ENCODE measurements at regions not wholly inside any gene's neighbourhood (a gene's known extent, or its start where the extent isn't known, plus 50 kb on each side); places are given as distances from the start of the nearest gene placed in this dataset.

DNA sequence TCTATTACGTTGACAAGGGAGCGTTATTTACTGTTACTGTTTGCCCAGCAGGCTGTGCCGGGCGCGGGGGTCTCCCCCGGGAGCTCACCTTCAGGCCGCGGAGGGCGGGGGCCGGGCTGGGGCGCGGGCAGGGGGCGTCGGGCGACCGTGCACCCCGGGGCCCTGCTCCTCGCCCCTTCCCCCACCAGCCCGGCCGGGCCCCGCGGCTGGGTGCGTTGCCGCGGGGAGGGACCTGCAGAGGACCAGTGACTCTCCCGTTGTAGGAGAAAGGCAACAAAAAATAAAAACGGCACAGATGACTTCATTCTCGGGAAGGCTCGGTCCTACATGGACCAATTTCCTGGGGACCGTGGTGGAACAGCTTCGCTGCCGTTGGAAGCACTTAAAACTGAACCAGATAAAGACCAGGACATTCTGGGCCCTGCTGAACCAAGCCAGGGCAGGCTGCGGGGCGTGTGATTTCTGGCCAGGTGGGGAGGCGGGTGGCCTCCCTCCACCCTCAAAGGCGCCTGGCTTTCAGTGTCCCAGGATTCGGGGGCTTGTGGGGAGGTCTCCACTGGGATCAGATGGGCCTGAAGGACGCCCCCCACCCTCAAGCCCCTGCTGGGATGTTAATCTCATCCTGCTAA is 57.4 kb downstream of the IGLL1 start:
- DNase-seq = no peak

DNA sequence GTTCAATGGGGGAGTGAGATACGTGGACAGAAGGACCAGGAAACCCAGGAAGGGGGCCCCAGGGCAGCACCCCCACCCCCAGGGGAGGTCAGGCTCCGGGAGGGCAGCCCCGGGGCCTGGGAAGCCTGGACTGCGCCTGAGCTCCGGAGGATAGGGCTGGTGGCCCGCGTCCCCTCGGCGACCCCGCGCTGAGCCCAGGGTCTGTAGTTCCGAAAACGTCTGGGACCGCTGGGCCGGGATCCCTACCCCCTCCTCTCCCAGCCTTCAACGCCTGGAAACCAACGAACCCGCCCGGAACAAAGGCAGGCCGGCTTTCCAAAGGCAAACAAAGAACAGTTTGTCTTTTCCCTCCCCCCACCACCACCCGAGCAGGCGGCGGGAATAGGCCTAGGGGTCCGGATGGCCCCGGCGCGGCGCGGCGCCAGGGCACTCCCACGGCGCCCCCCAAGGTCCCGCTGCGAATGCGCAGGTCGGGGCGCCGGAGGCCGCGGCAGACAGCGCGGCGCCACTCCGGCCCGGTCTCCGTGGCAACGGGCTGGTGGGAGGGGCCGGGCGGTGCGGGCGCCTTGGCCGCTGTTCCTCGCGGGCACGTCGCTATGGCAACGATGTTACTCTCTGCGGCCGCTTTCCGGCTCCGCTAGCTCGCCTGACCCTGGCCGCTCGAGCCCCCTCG is 58.5 kb downstream of the IGLL1 start:
- DNase-seq = peak; percentile 43

DNA sequence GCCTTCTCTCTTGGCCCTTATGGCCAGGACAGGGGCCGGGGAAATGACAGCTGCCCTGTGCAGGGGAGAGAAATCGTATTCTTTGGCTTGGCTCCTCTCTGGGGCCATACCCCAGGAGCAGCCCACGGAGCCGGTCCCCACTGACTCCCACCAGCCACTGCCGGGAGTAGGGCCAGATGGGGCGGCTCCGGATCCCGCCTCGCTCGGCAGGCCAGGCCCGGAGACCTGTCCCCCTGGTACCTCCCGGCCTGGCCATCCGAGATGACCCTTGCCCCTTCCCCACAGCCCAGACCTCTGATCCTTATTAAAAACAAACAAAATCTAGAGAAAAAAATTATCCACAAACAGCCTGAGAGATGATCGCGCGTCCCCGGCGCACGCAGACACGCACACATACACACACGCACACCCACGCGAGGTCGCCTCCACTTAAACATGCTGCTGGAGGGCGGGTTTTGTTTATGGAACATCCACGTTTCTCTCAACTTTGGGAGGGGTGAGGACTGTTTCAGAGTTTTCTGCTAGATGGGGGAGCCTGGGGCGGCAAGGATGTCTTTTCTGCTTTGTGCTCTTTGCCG is 59.1 kb downstream of the IGLL1 start:
- DNase-seq = no peak

DNA sequence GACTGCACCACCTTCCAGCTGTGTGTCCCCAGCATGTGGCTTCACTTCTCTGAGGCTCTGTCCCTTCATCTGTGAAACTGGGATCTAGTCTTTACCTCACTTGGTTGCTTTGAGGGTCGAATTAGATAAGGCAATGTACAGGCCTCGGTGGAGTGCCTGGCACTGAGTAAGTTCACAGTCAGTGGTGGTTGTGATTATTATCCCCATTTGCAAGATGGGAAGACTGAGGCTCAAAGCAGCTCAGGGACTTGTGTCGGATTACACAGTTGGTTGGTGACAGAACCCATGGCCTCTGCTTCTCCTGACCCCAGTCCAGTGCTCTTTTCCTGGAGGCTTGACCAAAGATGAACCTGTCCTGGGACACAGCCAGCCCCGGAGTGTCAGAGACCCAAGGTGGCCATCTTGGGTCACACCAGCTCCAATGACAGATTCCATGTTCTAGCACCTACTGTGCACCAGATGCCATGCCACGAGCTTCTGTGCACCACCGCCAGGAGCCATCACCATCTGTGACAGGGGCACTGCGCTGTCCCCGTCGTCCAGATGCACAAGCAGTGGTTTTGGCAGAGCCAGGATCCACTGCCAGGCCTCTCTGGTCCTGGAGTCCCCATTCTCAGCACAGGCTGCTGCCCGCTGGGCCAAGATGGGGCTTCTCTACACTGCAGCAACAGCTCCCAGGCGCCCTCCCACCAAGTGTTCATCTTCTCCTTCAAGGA is 60.5 kb downstream of the IGLL1 start:
- DNase-seq = no peak

DNA sequence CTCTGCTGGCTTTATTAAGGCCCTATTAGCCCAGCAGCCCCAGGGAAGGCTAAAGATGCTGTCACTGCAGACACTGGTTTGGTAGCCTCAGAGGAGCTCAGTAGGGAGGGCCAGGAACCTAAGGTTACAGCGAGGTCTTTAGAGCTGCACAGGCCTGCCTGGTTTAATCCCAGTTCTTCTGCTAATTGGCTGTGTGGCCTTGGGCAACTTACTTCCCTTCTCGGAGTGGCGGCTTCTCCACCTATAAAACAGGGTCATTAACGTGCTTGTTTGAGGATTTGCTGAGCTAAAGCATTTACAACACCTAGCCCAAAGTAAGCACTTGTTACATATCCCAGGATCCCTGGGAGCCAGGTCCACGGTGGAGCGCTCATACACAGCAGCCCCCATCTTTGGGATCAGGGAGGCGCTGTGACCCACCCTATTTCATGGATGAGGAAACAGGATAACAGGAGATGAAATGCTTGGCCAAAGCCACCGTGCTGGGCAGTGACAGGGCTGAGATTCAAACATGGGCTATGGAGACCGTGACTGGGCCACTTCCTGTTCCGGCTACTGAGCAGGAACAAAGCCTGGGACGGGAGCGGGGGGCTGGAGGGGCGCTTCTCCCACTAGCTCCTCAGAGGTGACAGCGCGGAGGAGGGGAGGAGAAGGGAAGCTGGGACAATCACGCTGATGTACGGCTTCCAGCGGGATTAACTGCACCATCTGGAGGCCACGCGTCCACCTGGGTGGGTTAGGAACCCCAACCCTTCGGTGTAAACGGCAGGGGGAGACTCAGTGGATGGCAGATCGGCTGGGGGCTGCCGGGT is 61.5 kb downstream of the IGLL1 start:
- DNase-seq = no peak

DNA sequence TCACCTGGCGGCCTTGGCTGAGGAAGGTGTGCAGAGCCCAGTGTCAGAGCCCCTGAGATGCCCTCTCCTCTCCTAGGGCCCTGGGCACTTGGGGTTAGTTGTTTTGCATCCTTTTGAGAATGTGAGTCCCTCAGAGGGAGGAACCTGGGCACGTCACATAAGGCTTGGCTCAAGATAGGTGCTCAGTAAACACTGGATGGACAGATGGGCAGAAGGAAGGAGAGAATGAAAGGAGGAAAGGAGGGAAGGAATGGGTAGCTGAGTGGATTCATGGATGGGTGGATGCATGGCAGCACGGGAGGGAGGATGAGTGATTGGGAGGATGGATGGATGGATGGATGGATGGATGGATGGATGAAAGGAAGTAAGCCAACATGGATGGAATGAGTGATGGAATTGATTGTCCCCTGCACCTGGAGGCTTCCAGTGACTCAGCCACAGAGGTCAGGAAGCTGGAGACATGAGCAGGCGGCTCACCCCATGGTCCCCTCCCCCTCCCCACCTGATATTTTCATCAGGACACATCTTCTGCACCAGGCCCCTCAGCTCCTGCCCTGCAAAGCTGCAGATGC is 62.2 kb downstream of the IGLL1 start:
- no peak for DNase-seq

DNA sequence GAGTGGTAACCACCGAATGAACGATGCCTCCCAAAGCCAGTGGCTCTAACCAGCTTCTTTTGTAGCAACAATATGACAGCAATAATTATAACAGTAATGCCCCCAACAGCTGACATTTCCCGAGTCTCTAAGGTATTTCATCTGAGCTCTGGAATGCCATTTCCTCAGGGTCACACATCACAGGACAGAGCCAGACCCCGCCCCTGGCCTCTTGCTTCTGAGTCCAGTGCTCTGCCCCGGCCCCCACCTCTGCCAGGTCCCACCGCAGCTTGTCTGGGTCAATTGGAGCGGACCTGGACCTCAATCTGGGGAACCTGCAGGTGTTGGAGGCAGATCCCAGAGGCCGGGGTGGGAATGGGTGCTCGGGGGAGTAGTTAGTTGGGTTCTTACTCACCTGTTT is 63.8 kb downstream of the IGLL1 start:
- no peak for DNase-seq

DNA sequence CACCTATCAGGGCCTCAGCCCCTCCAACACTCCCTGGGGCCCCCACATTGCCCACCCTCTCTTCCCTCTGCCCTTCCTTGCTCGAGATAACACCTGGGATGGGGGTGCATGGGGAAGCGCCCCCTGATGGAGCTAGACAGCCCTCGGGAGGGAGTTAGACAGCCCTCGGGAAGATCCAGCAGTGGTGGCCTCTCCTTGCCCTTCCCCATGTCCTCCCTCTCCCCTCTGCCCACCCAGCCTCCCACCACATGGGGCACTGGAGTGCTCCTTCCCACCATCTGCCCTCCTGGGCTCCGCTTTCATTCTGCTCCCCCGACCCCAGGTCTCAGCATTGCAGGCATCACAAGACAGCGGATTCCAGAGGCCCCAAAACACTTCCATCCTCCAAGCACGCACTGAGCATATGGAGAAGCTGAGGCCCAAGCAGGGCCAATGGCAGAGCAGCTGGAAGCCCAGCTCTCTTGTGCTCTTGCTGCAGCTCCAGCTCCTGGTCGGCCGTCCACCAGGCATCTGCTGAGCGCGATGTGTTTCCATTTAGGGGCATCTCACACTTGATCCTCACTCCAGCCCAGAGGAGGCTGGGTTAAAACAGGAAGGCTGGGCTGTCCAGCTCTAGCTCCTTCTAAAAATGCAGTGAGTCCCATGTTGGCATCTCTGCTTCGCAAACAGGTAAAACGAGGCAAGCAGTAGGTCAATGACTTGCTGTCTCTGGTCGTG is 65.6 kb downstream of the IGLL1 start:
- no peak for DNase-seq

DNA sequence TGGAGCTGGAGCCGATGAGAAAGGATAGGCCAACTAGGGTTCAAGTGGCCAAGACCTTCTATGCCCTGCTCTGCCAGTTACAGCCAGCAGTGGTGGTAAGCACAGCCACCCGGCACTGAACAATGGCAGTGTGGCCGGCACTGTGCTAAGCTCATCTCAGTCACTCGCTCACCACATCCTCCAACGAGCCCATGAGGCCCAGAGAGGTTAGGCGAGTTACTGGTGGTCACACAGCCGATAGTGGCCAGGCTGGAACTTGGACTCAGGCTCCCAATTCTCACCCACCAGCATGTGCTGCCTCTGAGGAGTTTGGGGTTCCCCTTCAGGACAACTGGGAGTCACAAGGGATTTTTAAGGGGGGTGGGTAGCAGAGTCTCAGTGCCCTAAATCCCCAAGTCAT is 66.4 kb downstream of the IGLL1 start:
- DNase-seq = no peak

DNA sequence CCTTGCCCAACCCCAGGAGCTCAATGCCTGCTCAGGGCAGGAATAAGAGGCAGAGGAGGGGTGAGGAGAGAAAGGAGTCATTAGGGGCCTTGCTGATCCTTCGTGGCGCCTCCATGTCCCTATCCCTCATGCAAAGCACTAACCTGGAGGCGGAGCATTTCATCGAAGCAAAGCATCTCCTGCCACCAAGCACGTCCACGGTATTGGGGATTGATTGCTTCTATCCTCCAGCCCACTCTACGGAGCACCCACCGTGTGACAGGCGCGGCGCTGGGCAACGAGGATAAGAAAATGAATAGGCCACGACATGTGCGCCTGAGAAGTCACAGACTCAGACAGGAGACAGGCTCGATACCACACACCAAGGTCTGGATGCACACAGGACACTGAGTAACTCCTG is 67.0 kb downstream of the IGLL1 start:
- DNase-seq = no peak

DNA sequence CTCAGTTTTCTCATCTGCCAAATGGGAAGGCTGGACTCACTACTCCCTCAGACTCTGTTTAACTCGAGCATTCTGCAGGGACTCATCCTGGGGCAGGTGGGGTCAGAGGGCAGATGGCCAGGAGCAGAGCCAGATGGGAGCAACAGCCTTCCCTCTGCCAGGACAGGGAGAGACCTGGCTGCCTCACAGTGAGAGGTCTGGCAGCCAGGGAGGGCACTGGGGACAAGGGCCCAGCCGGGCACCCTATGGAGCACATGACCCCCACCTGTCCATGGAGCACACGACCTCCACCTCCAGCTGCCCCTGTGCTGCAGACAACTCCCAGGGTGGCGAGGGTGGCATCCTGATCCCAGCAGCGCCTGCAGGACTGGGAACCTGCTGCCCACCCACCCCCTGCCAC is 67.4 kb downstream of the IGLL1 start:
- no peak for DNase-seq

DNA sequence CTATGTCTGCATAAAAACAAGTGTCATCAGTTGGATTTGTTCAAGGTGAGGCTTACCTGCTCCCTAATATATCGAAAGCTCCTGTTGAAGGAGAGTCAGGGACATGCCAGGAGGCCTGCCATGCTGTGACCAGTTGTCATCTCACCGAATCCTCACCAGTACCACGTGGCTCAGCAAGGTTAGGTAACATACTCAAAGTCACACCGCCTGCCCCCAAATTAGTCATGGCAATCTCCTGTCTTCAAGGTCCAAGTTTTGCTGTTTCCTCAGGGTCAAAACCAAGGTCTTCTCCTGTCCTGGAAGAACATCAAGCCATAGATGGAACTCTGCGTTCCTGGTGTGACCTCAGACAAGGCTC is 67.8 kb downstream of the IGLL1 start:
- DNase-seq = no peak

DNA sequence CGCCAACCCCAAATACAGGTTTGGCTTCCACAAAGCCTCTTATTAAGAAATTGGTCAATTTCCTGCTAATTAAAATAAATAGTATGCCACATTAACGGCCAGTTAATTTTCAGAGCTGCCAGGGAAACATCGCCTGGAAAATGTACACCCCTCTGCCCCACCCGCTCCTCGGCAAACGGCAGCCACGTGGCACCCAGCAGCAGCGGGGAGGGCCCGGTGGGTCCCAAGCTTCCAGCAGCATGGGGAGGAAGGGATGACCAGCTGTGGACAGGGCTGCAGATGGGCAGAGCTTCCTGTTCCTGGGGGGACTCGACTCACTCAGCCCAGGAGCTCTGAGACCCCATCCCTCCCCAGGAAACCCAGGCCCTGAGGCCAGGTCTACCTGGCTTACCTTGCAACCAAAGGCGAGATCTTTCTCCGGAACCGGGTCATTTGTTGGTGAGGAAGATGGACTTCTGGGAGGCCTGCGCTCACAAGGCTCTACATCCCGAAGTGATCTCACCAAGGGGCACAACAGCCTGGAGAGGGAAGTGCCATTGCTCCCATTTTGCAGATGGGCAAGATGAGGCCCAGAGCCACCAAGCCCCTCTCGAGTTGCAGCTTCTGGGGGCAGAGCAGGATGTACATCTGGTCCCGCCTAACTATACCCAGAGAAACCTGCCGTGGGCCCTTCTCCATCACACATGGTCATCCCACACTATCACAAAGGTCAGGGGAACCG is 68.3 kb downstream of the IGLL1 start:
- DNase-seq = no peak

DNA sequence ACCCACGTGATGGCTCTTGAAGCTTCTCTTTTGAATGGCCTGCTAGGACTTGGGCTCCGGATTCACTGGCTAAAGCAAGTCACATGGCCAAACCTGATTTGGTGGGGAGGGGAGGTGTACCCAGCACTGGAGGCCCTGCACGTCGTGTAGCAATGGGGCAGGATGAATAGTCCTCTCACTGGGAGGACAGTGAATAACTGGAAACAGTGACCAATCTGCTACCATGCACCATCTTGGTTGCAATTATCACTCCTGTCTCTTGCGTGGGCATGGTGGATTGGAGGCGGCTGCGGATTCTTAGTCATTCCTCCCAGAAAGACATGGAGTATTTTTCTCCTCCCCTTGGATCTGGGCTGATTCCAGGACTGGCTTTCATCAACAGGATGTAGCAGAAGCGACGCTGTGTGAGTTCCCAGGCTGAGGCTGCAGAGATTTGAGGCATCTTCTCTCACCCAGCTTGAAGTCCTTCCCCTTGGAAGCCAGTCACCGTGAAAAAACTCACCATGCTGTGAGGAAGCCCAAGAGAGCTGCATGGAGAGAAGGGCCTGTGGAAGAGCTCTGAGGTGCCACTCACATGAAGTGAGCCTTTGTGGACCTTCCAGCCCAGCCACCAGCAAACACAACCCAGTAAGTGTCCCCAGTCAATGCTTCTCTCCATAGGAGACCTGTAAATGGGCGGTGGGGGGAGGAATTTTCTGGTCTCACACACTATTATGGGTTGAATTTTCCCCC is 70.4 kb downstream of the IGLL1 start:
- no peak for DNase-seq

DNA sequence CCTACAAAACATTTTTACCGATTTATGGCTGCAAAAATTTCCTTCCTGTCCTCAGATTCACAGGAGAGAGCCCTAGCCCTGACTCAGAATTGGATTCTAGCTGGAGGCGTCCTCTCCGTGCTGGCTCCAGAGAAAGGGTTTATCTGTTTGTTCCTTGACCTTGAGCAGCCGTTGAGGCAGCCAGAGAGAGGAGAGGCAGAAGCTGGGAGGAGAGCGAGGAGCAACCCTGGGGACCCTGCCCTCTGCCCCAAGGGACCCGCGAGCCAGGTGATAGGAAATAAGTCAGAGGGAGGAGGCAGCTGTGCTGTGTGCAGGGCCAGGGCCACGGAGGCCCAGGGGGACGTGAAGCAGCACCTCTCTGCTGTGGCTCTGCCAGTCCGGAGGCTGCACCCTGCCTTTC is 75.6 kb downstream of the IGLL1 start:
- DNase-seq = no peak

DNA sequence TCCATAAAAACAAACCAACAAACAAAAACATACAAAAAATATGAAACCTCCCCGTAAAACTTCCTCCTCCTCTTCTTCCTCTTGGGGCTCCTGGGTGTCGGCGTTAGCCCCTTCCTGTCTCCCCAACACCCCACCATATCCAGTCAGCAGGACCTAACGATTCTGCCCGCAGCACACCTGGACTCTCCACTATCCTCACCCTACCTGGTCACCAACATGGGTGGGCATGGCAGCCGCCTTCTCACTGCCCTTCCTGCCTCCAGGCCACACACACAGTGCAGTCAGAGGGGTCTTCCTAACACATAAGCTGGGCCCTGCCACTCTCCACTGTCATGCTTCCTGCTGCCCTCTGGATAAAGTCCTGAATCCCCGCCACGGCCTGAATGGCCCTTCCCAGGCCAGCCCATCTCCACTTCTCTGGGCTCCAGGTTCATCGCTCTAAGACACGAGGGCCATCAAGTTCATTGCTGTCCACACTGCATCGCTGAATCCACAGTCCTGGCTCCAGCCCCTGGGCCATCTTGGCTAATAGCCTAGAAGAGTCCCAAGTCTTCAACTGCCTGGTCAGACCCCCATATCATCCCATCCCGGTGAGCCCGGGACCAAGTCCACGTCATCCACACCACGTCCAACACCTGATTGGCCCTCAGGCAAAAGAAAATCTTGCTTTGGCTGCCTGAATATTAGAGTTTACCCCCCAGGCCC is 76.2 kb downstream of the IGLL1 start:
- no peak for DNase-seq

DNA sequence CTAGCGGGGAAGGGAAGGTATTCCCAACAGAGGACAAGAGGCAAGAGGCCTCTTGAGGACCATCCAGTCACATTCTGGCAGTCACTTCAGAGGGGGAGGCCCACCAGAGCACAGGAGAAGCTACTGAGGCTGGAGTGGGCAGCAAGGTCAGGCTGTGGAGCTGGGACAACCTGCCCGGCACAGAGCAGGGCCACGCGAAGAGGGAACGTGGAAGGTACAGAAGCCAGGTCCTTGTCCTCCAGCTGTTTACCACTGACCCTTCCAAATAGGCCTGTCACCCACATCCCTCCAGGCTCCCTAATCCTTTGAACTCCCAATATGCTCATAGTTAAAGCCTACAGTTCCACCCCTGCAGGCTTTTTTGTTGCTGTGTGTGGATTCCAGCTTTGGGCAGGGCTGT is 76.9 kb downstream of the IGLL1 start:
- no peak for DNase-seq

DNA sequence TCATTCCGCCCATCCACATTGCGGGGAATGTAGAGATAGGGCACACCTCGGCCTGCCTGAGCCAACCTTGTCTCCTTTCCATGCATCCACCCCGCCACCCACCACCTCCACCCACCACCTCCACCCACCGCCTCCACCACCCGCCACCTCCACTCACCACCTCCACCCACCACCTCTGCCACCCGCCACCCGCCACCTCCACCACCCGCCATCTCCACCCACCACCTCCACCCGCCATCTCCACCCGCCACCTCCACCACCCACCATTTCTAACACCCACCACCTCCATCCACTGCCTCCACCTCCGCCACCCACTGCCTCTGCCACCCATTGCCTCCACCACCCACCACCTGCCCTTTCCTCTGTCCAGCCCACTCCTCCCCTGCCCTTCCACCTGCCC is 78.4 kb downstream of the IGLL1 start:
- DNase-seq = no peak

DNA sequence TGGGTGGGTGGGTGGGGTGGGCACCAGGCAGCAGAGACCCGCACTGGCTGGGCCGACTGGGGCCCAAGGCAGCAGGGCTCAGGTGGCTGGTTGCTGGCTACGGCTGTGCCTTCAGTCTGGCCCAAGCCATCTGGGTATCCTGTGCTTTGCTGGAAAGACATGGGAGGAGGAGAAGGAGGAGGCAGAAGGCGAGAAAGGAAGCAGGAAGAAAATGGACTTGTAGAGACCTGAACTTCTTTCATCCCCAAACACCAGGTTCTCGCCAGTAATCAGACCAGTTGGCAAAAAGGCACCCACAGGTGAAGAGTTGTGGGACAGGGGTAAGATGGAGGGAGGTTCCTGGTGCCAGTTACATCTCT is 78.8 kb downstream of the IGLL1 start:
- DNase-seq = no peak
